Suprapubic skin (tissue), 3 donors: ENCODE measurements at regions not wholly inside any gene's neighbourhood (a gene's known extent, or its start where the extent isn't known, plus 50 kb on each side); places are given as distances from the start of the nearest gene placed in this dataset.

Source experiments
- EP300 ChIP-seq: sonication (generic); formaldehyde crosslinking; IDR thresholded peaks from one replicate; pipeline ENCODE4 v1.6.1; 2017; ENCODE audit warnings: antibody characterized with exemption
- POLR2A ChIP-seq, 2 donors: fragments of 450-650 bp; IDR thresholded peaks; one replicate each; pipeline ENCODE4 v1.6.1; 2017; ENCODE audit warnings: antibody characterized with exemption in 2 of 2, mild to moderate bottlenecking in 2 of 2, moderate library complexity in 2 of 2
- TF ChIP-seq, protein P1 (sequence below), 2 donors: fragments of 200-600 bp in 1 of 2; fragments of 450-650 bp in 1 of 2; sonication (generic) in 1 of 2; IDR thresholded peaks; one replicate each; pipeline ENCODE4 v1.5.1; 2016 to 2019; ENCODE audit warnings: antibody characterized with exemption in 2 of 2, mild to moderate bottlenecking in 1 of 2, moderate library complexity in 1 of 2

DNA sequence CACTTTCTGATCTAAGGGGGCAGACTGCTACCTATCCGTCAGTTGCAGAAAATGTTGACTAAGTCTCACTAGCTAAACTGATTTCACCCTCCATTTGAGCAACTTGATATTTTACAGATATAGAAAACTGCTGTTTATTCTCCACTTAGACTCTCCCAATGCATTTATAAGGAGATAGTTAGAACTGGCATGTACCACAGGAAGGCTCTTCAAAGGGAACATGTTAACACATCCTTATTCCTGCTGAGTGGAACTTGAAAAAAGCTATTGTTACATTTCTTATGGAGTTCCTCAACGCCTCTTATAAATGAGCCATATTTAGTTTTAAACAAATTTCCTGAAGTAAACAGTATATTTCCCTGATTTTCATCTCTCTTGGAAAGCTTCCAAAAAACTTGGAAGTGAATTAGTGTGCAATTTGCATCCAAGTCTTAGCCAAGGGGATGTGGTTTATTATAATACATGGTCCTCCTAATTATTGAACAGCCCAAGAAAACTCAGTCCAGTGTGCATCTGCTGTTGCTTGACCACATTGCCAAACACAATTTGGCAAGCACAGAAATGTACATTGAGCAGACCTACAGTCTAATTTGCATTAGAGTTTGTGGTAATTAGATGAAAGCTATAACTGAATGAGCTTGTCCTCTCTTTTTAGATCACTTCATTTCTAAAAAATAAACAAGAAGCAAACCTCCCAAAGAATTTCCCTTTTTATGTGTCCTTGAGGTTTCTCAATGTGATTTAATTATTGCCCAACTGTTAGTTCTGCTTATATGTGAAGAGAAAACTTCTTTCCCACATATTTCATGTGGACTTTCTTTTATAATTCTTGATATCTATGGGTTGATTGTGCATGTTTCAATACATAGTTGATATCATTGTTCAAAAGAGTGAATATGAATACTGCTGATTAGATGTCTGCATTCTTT, 72.6 kb upstream of the DPH6 start:
- TF ChIP-seq, protein P1, sequence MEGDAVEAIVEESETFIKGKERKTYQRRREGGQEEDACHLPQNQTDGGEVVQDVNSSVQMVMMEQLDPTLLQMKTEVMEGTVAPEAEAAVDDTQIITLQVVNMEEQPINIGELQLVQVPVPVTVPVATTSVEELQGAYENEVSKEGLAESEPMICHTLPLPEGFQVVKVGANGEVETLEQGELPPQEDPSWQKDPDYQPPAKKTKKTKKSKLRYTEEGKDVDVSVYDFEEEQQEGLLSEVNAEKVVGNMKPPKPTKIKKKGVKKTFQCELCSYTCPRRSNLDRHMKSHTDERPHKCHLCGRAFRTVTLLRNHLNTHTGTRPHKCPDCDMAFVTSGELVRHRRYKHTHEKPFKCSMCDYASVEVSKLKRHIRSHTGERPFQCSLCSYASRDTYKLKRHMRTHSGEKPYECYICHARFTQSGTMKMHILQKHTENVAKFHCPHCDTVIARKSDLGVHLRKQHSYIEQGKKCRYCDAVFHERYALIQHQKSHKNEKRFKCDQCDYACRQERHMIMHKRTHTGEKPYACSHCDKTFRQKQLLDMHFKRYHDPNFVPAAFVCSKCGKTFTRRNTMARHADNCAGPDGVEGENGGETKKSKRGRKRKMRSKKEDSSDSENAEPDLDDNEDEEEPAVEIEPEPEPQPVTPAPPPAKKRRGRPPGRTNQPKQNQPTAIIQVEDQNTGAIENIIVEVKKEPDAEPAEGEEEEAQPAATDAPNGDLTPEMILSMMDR (IDR thresholded peaks at IDR 0.05), result no peak
- TF ChIP-seq POLR2A (IDR thresholded peaks at IDR 0.05) (no peak), EP300 (no peak)
